ENCODE measurements at regions not wholly inside any gene's neighbourhood (a gene's known extent, or its start where the extent isn't known, plus 50 kb on each side); places are given as distances from the start of the nearest gene placed in this dataset.

GRCh38 chr12:111175396-111176094, 193.3 kb downstream of the PHETA1 start (continued):
- TF ChIP-seq, protein P1, sequence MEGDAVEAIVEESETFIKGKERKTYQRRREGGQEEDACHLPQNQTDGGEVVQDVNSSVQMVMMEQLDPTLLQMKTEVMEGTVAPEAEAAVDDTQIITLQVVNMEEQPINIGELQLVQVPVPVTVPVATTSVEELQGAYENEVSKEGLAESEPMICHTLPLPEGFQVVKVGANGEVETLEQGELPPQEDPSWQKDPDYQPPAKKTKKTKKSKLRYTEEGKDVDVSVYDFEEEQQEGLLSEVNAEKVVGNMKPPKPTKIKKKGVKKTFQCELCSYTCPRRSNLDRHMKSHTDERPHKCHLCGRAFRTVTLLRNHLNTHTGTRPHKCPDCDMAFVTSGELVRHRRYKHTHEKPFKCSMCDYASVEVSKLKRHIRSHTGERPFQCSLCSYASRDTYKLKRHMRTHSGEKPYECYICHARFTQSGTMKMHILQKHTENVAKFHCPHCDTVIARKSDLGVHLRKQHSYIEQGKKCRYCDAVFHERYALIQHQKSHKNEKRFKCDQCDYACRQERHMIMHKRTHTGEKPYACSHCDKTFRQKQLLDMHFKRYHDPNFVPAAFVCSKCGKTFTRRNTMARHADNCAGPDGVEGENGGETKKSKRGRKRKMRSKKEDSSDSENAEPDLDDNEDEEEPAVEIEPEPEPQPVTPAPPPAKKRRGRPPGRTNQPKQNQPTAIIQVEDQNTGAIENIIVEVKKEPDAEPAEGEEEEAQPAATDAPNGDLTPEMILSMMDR (IDR thresholded peaks at IDR 0.05; ENCODE audit: control extremely low read depth in 1 of 3, insufficient read depth in 1 of 3, low read depth in 1 of 3, low read length in 3 of 3) = no peak
- TF ChIP-seq TBP (IDR thresholded peaks at IDR 0.05; ENCODE audit: low read depth, low read length) = no peak
- TF ChIP-seq, protein P2, sequence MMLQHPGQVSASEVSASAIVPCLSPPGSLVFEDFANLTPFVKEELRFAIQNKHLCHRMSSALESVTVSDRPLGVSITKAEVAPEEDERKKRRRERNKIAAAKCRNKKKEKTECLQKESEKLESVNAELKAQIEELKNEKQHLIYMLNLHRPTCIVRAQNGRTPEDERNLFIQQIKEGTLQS (IDR thresholded peaks at IDR 0.05; ENCODE audit: insufficient read depth, low read depth, low read length) = no peak
- no peak for TF ChIP-seq SIX5 (IDR thresholded peaks at IDR 0.05; ENCODE audit: low read depth, low read length)
- TF ChIP-seq YY1 (IDR thresholded peaks at IDR 0.05; ENCODE audit: low read depth, low read length) = no peak
- no peak for TF ChIP-seq KDM5A (IDR thresholded peaks at IDR 0.05; ENCODE audit: low read length)
- no peak for TF ChIP-seq E2F6 (IDR thresholded peaks at IDR 0.05)
- no peak for TF ChIP-seq PHF8 (conservative IDR thresholded peaks at IDR 0.05; ENCODE audit: low read depth, low read length)
- no peak for TF ChIP-seq MAX (IDR thresholded peaks at IDR 0.05)
